RWPE1 (cell line): ENCODE measurements at regions not wholly inside any gene's neighbourhood (a gene's known extent, or its start where the extent isn't known, plus 50 kb on each side); places are given as distances from the start of the nearest gene placed in this dataset.

ENCODE experiments used
- CTCF ChIA-PET: fragments of 350-600 bp; sonication (Branson Sonifier 250); formaldehyde crosslinking; extraction: SDS; loops from one replicate; lab custom pipeline; 2021; lab: Yijun Ruan, JAX
- POLR2A ChIA-PET: fragments of 400-600 bp; formaldehyde crosslinking; extraction: SDS; loops from one replicate; lab custom pipeline; 2020; ENCODE audit warnings: antibody characterized with exemption; ENCODE audit not compliant: low non-redundant PET; lab: Yijun Ruan, JAX
- DNase-seq: peaks from one replicate; pipeline ENCODE4 v3.0.0; 2012; ENCODE audit warnings: low spot score
- H3K27ac ChIP-seq: fragments of 450-650 bp; 2 replicates; pipeline ENCODE4 v1.5.1; 2017
- TF ChIP-seq, protein P1 (sequence below): fragments of 450-650 bp; conservative IDR thresholded peaks from 2 replicates; pipeline ENCODE4 v1.5.1; 2017; ENCODE audit warnings: low read depth, mild to moderate bottlenecking

DNA sequence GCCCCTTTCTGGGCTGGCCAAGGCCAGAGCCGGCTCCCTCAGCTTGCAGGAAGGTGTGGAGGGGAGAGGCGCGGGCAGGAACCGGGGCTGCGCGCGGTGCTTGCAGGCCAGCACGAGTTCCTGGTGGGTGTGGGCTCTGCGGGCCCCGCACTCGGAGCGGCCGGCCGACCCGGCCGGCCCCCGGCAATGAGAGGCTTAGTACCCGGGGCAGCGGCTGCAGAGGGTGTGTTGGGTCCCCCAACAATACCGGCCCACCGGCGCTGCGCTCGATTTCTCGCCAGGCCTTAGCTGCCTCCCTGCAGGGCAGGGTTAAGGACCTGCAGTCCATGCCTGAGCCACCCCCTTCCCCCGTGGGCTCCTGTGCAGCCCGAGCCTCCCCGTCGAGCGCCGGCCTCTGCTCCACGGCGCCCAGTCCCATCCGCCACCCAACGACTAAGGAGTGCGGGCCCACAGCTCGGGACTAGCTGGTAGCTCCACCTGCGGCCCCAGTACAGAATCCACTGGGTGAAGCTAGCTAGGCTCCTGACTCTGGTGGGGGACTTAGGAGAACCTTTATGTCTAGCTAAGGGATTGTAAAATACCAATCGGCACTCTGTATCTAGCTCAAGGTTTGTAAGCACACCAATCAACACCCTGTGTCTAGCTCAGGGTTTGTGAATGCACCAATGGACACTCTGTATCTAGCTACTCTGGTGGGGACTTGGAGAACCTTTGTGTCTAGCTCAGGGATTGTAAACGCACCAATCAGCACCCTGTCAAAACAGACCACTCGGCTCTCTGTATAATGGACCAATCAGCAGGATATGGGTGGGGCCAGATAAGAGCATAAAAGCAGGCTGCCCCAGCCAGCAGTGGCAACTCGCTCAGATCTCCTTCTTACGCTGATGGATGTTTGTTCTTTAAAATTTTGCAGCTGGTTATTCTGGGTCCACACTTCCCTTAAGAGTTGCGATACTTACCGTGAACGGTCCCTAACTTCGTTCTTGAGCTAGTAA, 167.4 kb upstream of the RREB1 start:
- TF ChIP-seq, protein P1, sequence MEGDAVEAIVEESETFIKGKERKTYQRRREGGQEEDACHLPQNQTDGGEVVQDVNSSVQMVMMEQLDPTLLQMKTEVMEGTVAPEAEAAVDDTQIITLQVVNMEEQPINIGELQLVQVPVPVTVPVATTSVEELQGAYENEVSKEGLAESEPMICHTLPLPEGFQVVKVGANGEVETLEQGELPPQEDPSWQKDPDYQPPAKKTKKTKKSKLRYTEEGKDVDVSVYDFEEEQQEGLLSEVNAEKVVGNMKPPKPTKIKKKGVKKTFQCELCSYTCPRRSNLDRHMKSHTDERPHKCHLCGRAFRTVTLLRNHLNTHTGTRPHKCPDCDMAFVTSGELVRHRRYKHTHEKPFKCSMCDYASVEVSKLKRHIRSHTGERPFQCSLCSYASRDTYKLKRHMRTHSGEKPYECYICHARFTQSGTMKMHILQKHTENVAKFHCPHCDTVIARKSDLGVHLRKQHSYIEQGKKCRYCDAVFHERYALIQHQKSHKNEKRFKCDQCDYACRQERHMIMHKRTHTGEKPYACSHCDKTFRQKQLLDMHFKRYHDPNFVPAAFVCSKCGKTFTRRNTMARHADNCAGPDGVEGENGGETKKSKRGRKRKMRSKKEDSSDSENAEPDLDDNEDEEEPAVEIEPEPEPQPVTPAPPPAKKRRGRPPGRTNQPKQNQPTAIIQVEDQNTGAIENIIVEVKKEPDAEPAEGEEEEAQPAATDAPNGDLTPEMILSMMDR, result no peak
- ChIA-PET POLR2A (no interaction called here), CTCF (interaction anchor here (0.6 to 0.7 kb wide), 2 partner anchors 8 to 209 kb away, joined by 3 read pairs; no protein-coding TSS in a partner anchor)
- no peak for DNase-seq
- no peak overlapping the region for H3K27ac ChIP-seq

DNA sequence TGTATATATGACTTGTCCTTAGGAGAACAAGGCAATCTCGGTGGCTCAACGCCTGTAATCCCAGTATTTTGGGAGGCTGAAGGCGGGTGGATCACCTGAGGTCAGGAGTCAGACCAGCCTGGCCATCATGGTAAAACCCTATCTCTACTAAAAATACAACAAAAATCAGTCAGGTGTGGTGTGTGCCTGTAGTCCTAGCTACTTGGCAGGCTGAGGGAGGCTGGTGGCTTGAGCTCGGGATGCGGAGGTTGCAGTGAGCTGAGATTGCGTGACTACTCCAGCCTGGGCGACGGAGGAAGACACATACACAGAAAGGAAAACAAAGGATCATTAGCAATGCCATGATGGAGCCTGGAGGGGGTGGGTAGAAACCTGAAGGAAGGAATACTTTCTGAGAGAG, 166.6 kb upstream of the RREB1 start:
- no peak overlapping the region for H3K27ac ChIP-seq
- ChIA-PET CTCF (interaction anchor here (0.6 kb wide), 1 partner anchor 266 kb away, joined by 3 read pairs; no protein-coding TSS in a partner anchor), POLR2A (no interaction called here)
- DNase-seq, result no peak
- TF ChIP-seq, protein P1, result no peak

- H3K27ac ChIP-seq, result no peak overlapping the region
- no peak for DNase-seq
- CTCF ChIA-PET, result no interaction called here
- POLR2A ChIA-PET, result no interaction called here
- TF ChIP-seq, protein P1, result no peak
Measured at GRCh38 chr6:6942091-6942490, 165.7 kb upstream of the RREB1 start.

- no peak for DNase-seq
- TF ChIP-seq, protein P1, result no peak
- CTCF ChIA-PET, result interaction anchor here (0.6 kb wide), 1 partner anchor 85 kb away, joined by 3 read pairs; no protein-coding TSS in a partner anchor
- no peak overlapping the region for H3K27ac ChIP-seq
- POLR2A ChIA-PET, result no interaction called here
Measured at GRCh38 chr6:6942831-6943230, 164.9 kb upstream of the RREB1 start.

- POLR2A ChIA-PET, result no interaction called here
- CTCF ChIA-PET, result no interaction called here
- no peak for DNase-seq
- no peak overlapping the region for H3K27ac ChIP-seq
- TF ChIP-seq, protein P1, result no peak
Measured at GRCh38 chr6:6943421-6943820, 164.3 kb upstream of the RREB1 start.

- CTCF ChIA-PET, result no interaction called here
- POLR2A ChIA-PET, result no interaction called here
- TF ChIP-seq, protein P1, result no peak
- DNase-seq, result no peak
- no peak overlapping the region for H3K27ac ChIP-seq
Measured at GRCh38 chr6:6946206-6947155, 161.3 kb upstream of the RREB1 start.
